Choroid plexus epithelial cell (primary cell): ENCODE measurements at regions not wholly inside any gene's neighbourhood (a gene's known extent, or its start where the extent isn't known, plus 50 kb on each side); places are given as distances from the start of the nearest gene placed in this dataset.
A peak's percentile ranks its signal among the peaks of the same experiment; 100 is the strongest.
"Not testable (repeated sequence)": the region's sequence is repeated elsewhere in the genome, so short reads cannot be mapped to it uniquely, and the experiment has no call there.

Experiments
- DNase-seq: peaks from one replicate; pipeline ENCODE4 v3.0.0-alpha.2; 2010; ENCODE audit warnings: low read depth
- H3K4me3 ChIP-seq: 2 replicates; pipeline ENCODE4 v1.5.1; 2011; ENCODE audit warnings: low read depth, mild to moderate bottlenecking, control low read depth, low read length, moderate library complexity
- CTCF ChIP-seq: conservative IDR thresholded peaks from 2 replicates; pipeline ENCODE4 v1.5.1; 2011; ENCODE audit warnings: low read depth, mild to moderate bottlenecking, control low read depth, inconsistent platforms, low read length, moderate library complexity

GRCh38 chr1:21372383-21372782 is 67.6 kb upstream of the NBPF3 start:
- H3K4me3 ChIP-seq: no peak overlapping the region
- DNase-seq: no peak
- no peak for TF ChIP-seq CTCF

- DNase-seq: no peak
- no peak for TF ChIP-seq CTCF
- no peak overlapping the region for H3K4me3 ChIP-seq
Observed at GRCh38 chr1:21369905-21370304, 70.0 kb upstream of the NBPF3 start.

GRCh38 chr1:21368515-21369289 is 71.2 kb upstream of the NBPF3 start:
- peak; percentile 89 for DNase-seq
- TF ChIP-seq CTCF: peak; percentile 100
- H3K4me3 ChIP-seq: no peak overlapping the region

GRCh38 chr1:21367973-21368514 is 71.9 kb upstream of the NBPF3 start:
- DNase-seq, H3K4me3 ChIP-seq: not testable (repeated sequence)

- TF ChIP-seq CTCF: no peak
- H3K4me3 ChIP-seq: no peak overlapping the region
- peak; percentile 14 for DNase-seq
Observed at GRCh38 chr1:21366288-21366687, 73.6 kb upstream of the NBPF3 start.

- DNase-seq: no peak
- no peak overlapping the region for H3K4me3 ChIP-seq
- no peak for TF ChIP-seq CTCF
Observed at GRCh38 chr1:21365036-21365435, 74.8 kb upstream of the ECE1 start.

GRCh38 chr1:21362096-21362495 is 71.8 kb upstream of the ECE1 start:
- no peak for DNase-seq
- H3K4me3 ChIP-seq: no peak overlapping the region
- no peak for TF ChIP-seq CTCF
